Bronchial epithelial cell (primary cell): ENCODE measurements at regions not wholly inside any gene's neighbourhood (a gene's known extent, or its start where the extent isn't known, plus 50 kb on each side); places are given as distances from the start of the nearest gene placed in this dataset.

Experiments used
- DNase-seq: peaks from one replicate; pipeline ENCODE4 v3.0.0-alpha.2; 2010; ENCODE audit warnings: low read depth
- FAIRE-seq: peaks from 2 replicates; lab custom pipeline; 2011; peaks lifted over from hg19 to GRCh38; lab: Jason Lieb, UNC
- H3K27me3 ChIP-seq: 2 replicates; pipeline ENCODE4 v1.5.1; 2011; ENCODE audit warnings: low read length; ENCODE audit not compliant: control insufficient read depth, insufficient read depth
- H3K36me3 ChIP-seq: 2 replicates; pipeline ENCODE4 v1.5.1; 2011; ENCODE audit warnings: low read length; ENCODE audit not compliant: control insufficient read depth, insufficient read depth
- H3K4me3 ChIP-seq: 2 replicates; pipeline ENCODE4 v1.5.1; 2011; ENCODE audit warnings: mild to moderate bottlenecking, low read depth, low read length, control low read depth
- TF ChIP-seq, protein P1 (sequence below): IDR thresholded peaks from 2 replicates; pipeline ENCODE4 v1.5.1; 2011; ENCODE audit warnings: mild to moderate bottlenecking, moderate library complexity, low read length, control low read depth, inconsistent platforms; ENCODE audit not compliant: insufficient read depth, severe bottlenecking

DNA sequence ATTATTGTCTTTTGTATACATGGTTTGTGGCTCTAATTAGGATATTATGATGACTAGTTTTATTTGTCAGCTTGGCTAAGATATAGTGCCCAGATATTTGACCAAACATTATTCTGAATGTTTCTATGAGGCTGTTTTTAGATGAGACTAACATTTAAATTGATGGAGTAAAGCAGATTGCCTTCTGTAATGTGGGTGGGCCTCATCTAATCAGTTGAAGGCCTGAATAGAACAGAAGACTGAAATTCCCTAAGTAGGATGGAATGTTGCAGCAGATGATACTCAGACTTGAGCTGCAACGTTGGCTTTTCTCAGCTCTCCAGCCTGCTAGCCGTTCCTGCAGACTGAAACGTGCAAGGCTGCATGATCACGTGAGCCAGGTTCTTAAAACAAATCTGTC lies 546.5 kb downstream of the EDEM1 start:
- DNase-seq: no peak
- no peak for FAIRE-seq
- Histone ChIP-seq H3K36me3 (no peaks in the 10 kb centered on the region), H3K4me3 (no peak overlapping the region), H3K27me3 (no peaks in the 10 kb centered on the region)
- TF ChIP-seq, protein P1, sequence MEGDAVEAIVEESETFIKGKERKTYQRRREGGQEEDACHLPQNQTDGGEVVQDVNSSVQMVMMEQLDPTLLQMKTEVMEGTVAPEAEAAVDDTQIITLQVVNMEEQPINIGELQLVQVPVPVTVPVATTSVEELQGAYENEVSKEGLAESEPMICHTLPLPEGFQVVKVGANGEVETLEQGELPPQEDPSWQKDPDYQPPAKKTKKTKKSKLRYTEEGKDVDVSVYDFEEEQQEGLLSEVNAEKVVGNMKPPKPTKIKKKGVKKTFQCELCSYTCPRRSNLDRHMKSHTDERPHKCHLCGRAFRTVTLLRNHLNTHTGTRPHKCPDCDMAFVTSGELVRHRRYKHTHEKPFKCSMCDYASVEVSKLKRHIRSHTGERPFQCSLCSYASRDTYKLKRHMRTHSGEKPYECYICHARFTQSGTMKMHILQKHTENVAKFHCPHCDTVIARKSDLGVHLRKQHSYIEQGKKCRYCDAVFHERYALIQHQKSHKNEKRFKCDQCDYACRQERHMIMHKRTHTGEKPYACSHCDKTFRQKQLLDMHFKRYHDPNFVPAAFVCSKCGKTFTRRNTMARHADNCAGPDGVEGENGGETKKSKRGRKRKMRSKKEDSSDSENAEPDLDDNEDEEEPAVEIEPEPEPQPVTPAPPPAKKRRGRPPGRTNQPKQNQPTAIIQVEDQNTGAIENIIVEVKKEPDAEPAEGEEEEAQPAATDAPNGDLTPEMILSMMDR: no peak

GRCh38 chr3:5735896-5736295 lies 548.4 kb downstream of the EDEM1 start:
- Histone ChIP-seq H3K4me3 (no peak overlapping the region), H3K36me3 (no peaks in the 10 kb centered on the region), H3K27me3 (no peaks in the 10 kb centered on the region)
- FAIRE-seq: no peak
- TF ChIP-seq, protein P1: no peak
- no peak for DNase-seq

DNA sequence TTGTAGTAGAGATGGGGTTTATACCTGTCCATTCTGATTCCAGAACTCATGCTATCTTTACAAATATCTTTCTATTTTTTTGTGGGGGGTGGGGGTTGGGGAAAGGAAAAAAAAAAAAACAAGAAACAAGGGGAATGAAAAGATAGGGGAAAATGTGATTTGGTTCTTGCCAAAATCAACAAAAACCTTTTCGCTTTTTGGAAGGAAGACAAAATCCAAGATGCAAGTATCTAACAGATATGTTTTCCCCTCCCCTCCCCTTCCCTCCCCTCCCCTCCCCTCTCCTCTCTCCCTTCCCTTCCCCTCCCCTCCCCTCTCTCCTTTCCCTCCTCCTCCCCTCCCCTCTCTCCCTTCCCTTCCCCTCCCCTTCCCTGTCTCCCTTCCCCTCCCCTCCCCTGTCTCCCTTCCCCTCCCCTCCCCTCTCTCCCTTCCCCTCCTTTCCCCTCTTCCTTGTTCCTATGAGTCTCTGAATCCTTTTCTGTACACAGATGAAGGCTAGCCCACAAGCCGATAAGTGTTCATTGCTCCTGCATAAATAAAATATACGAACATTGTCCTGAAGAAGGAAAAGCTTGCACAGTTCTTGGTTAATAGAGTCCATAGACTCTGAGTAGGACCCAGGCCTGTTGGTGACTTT lies 551.9 kb downstream of the EDEM1 start:
- TF ChIP-seq, protein P1: no peak
- H3K4me3 ChIP-seq: no peak overlapping the region
- H3K27me3 ChIP-seq: no peaks in the 10 kb centered on the region
- no peaks in the 10 kb centered on the region for H3K36me3 ChIP-seq
- no peak for DNase-seq
- FAIRE-seq: no peak

GRCh38 chr3:5739949-5740348 lies 552.4 kb downstream of the EDEM1 start:
- TF ChIP-seq, protein P1: no peak

DNA sequence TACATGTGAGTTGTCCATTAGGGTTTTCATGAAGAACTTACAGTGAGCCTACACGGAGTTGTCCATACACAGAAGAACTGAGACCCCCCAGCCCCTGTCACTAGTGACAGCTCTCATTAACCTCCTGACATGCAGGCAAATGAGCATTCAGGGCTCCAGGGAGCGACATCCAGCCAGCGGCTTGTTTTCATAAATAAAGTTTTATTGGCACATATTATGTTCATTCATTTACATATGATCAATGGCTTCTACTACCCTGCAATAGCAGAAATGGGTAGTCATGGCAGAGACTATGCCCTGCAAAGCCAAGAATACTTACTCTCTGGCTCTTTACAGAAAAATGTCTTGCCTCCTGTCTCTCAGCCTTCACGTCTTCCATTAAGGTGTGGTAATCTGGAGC lies 553.5 kb downstream of the EDEM1 start:
- FAIRE-seq: no peak
- TF ChIP-seq, protein P1: no peak
- DNase-seq: no peak
- no peaks in the 10 kb centered on the region for H3K36me3 ChIP-seq
- H3K27me3 ChIP-seq: no peaks in the 10 kb centered on the region
- no peak overlapping the region for H3K4me3 ChIP-seq

More at GRCh38 chr3:5739949-5740348, 552.4 kb downstream of the EDEM1 start:
- DNase-seq: no peak
- no peak for FAIRE-seq
- H3K27me3 ChIP-seq: no peaks in the 10 kb centered on the region
- H3K36me3 ChIP-seq: no peaks in the 10 kb centered on the region
- no peak overlapping the region for H3K4me3 ChIP-seq

DNA sequence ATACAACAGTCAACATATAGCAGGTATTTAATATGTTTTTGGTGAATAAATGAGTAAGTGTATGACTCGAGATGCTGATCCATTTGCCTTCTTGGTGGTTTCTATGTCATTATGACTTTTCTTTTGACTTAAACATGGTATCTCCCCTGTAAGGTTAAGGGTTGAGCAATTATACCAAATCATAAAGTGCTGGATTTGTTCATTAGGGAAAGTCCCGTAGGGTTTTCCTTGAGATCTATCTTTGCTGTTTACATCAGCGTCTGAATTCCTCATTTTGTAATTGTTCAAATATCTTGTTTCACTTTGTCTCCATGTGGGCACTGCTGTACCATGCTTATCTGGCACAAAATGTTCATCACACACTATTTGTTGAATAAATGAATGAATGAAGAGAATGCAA lies 562.6 kb downstream of the EDEM1 start:
- DNase-seq (no peak), FAIRE-seq (no peak)
- H3K27me3 ChIP-seq: no peaks in the 10 kb centered on the region
- no peak overlapping the region for H3K4me3 ChIP-seq
- H3K36me3 ChIP-seq: no peaks in the 10 kb centered on the region
- TF ChIP-seq, protein P1: no peak
